ENCODE measurements at regions not wholly inside any gene's neighbourhood (a gene's known extent, or its start where the extent isn't known, plus 50 kb on each side); places are given as distances from the start of the nearest gene placed in this dataset.

DNA sequence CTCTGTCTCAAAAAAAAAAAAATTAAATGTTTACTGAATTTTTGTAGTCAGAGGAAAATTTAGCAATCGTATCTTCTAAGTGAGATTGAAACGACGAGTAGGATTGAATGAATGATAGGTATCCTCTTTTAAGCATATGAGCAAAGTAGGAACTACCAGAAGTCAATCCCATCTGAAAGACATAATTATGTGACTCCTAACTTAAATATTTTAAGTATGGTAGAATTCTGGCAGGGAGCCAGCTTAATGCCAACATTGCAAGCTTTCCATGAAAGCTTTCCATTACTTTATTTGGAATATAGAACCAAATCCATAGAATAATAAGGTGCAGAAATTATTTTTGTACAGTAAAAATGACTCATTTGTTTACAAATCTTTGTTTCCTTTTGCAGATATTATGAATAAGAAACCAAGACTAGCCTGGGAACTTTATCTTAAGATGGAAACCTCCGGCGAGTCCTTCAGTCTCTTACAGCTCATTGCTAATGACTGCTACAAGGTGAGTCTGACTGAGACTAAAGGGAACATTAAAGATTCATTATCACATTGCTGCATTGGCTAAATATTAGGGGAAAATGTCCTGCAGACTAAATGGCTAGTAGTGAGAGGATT lies 50.2 kb upstream of the UBN2 start:
- WGBS, 2 donors = 93 to 96% methylated on average over 5 of the region's 5 CpGs
- H3K36me3 ChIP-seq = peaks cover 9 to 10% of the 10 kb centered on the region in 2 donors
- TF ChIP-seq, protein P1, sequence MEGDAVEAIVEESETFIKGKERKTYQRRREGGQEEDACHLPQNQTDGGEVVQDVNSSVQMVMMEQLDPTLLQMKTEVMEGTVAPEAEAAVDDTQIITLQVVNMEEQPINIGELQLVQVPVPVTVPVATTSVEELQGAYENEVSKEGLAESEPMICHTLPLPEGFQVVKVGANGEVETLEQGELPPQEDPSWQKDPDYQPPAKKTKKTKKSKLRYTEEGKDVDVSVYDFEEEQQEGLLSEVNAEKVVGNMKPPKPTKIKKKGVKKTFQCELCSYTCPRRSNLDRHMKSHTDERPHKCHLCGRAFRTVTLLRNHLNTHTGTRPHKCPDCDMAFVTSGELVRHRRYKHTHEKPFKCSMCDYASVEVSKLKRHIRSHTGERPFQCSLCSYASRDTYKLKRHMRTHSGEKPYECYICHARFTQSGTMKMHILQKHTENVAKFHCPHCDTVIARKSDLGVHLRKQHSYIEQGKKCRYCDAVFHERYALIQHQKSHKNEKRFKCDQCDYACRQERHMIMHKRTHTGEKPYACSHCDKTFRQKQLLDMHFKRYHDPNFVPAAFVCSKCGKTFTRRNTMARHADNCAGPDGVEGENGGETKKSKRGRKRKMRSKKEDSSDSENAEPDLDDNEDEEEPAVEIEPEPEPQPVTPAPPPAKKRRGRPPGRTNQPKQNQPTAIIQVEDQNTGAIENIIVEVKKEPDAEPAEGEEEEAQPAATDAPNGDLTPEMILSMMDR (IDR thresholded peaks at IDR 0.05) = no peak
- no peak for TF ChIP-seq POLR2A (IDR thresholded peaks at IDR 0.05)
- no peak overlapping the region for H3K4me3 ChIP-seq (replicated peaks in 1 of 3)
- H3K9me3 ChIP-seq = no peaks in the 10 kb centered on the region
- DNase-seq = no peak
- H3K27ac ChIP-seq = no peak overlapping the region
- no peaks in the 10 kb centered on the region for H3K27me3 ChIP-seq
- no peaks in the 10 kb centered on the region for H3K4me1 ChIP-seq
- intact Hi-C loops (cut with DNase I) = no loop called here
